ENCODE measurements at regions not wholly inside any gene's neighbourhood (a gene's known extent, or its start where the extent isn't known, plus 50 kb on each side); places are given as distances from the start of the nearest gene placed in this dataset.

GRCh38 chr14:98666545-98666944 lies 605.5 kb downstream of the BCL11B start:
- no peak for ATAC-seq
- H3K27me3 ChIP-seq, result no peaks in the 10 kb centered on the region
- TF ChIP-seq POLR2AphosphoS5 (IDR thresholded peaks at IDR 0.05), result no peak
- no peak for TF ChIP-seq POLR2A (IDR thresholded peaks at IDR 0.05)
- no peak for TF ChIP-seq EP300 (IDR thresholded peaks at IDR 0.05)
- no peak for TF ChIP-seq CTCF (IDR thresholded peaks at IDR 0.05)
- peaks cover 0 to 5% (median 0%) of the 10 kb centered on the region in 3 donors for H3K9me3 ChIP-seq
- 59 to 71% methylated on average over 5 of the region's 5 CpGs for WGBS, 2 donors (ENCODE audit: low coverage in 1 of 2)
- no peaks in the 10 kb centered on the region for H3K36me3 ChIP-seq
- no peak overlapping the region for H3K27ac ChIP-seq
- H3K4me1 ChIP-seq, result no peaks in the 10 kb centered on the region
- no peak overlapping the region for H3K4me3 ChIP-seq

- WGBS, 2 donors (ENCODE audit: low coverage in 1 of 2), result 81% methylated on average over 3 of the region's 3 CpGs; no CpG with 5 or more reads in 1 of the 2 donors
- Histone ChIP-seq H3K9me3 (peaks cover 0 to 4% (median 0%) of the 10 kb centered on the region in 3 donors), H3K4me1 (no peaks in the 10 kb centered on the region), H3K27ac (no peak overlapping the region), H3K27me3 (peaks cover 4% of the 10 kb centered on the region), H3K4me3 (no peak overlapping the region), H3K36me3 (no peaks in the 10 kb centered on the region)
- TF ChIP-seq EP300 (IDR thresholded peaks at IDR 0.05), result no peak
- no peak for TF ChIP-seq CTCF (IDR thresholded peaks at IDR 0.05)
- TF ChIP-seq POLR2AphosphoS5 (IDR thresholded peaks at IDR 0.05), result no peak
- TF ChIP-seq POLR2A (IDR thresholded peaks at IDR 0.05), result no peak
- ATAC-seq, result no peak
Observed at GRCh38 chr14:98682033-98682432, 590.0 kb downstream of the BCL11B start.

GRCh38 chr14:98682726-98683125 lies 589.3 kb downstream of the BCL11B start:
- H3K4me3 ChIP-seq, result no peak overlapping the region

GRCh38 chr14:98684468-98684867 lies 587.5 kb downstream of the BCL11B start:
- Histone ChIP-seq H3K27me3 (peaks cover 4% of the 10 kb centered on the region), H3K36me3 (no peaks in the 10 kb centered on the region), H3K27ac (no peak overlapping the region), H3K4me3 (no peak overlapping the region), H3K4me1 (no peaks in the 10 kb centered on the region), H3K9me3 (peaks cover 0 to 3% (median 0%) of the 10 kb centered on the region in 3 donors)
- 69% methylated on average over 4 of the region's 4 CpGs; no CpG with 5 or more reads in 1 of the 2 donors for WGBS, 2 donors (ENCODE audit: low coverage in 1 of 2)
- no peak for ATAC-seq
- TF ChIP-seq CTCF (IDR thresholded peaks at IDR 0.05) (no peak), POLR2AphosphoS5 (IDR thresholded peaks at IDR 0.05) (no peak), POLR2A (IDR thresholded peaks at IDR 0.05) (no peak), EP300 (IDR thresholded peaks at IDR 0.05) (no peak)

More at GRCh38 chr14:98682726-98683125, 589.3 kb downstream of the BCL11B start:
- no peak for TF ChIP-seq CTCF (IDR thresholded peaks at IDR 0.05)
- TF ChIP-seq POLR2A (IDR thresholded peaks at IDR 0.05), result no peak
- no peak for TF ChIP-seq POLR2AphosphoS5 (IDR thresholded peaks at IDR 0.05)
- TF ChIP-seq EP300 (IDR thresholded peaks at IDR 0.05), result no peak
- peaks cover 0 to 4% (median 0%) of the 10 kb centered on the region in 3 donors for H3K9me3 ChIP-seq
- no peak overlapping the region for H3K27ac ChIP-seq
- H3K4me1 ChIP-seq, result no peaks in the 10 kb centered on the region
- no peaks in the 10 kb centered on the region for H3K36me3 ChIP-seq
- no peak for ATAC-seq
- peaks cover 4% of the 10 kb centered on the region for H3K27me3 ChIP-seq
- whole genome bisulfite sequencing, 2 donors (ENCODE audit: low coverage in 1 of 2), result 58 to 67% methylated on average over 1 to 2 of the region's 2 CpGs

- ATAC-seq, result peak; percentile 16
- 77 to 80% methylated on average over 3 to 5 of the region's 6 CpGs for WGBS, 2 donors (ENCODE audit: low coverage in 1 of 2)
Observed at GRCh38 chr14:98685725-98686124, 586.3 kb downstream of the BCL11B start.

More at GRCh38 chr14:98685725-98686124, 586.3 kb downstream of the BCL11B start:
- TF ChIP-seq CTCF (IDR thresholded peaks at IDR 0.05) (no peak), EP300 (IDR thresholded peaks at IDR 0.05) (no peak), POLR2AphosphoS5 (IDR thresholded peaks at IDR 0.05) (no peak), POLR2A (IDR thresholded peaks at IDR 0.05) (no peak)
- Histone ChIP-seq H3K9me3 (no peaks in the 10 kb centered on the region), H3K4me1 (no peaks in the 10 kb centered on the region), H3K27me3 (peaks cover 4% of the 10 kb centered on the region), H3K27ac (no peak overlapping the region), H3K4me3 (no peak overlapping the region), H3K36me3 (no peaks in the 10 kb centered on the region)
